HG02981 (cell line): ENCODE measurements at regions not wholly inside any gene's neighbourhood (a gene's known extent, or its start where the extent isn't known, plus 50 kb on each side); places are given as distances from the start of the nearest gene placed in this dataset.
"Not testable (repeated sequence)": the region's sequence is repeated elsewhere in the genome, so short reads cannot be mapped to it uniquely, and the experiment has no call there.

Source experiments
- ATAC-seq: cut with Tn5 transposase; IDR thresholded peaks from one replicate; pipeline ENCODE4 v1.9.1; 2021; ENCODE audit warnings: mild to moderate bottlenecking, moderate library complexity; ENCODE audit not compliant: unreplicated experiment

DNA sequence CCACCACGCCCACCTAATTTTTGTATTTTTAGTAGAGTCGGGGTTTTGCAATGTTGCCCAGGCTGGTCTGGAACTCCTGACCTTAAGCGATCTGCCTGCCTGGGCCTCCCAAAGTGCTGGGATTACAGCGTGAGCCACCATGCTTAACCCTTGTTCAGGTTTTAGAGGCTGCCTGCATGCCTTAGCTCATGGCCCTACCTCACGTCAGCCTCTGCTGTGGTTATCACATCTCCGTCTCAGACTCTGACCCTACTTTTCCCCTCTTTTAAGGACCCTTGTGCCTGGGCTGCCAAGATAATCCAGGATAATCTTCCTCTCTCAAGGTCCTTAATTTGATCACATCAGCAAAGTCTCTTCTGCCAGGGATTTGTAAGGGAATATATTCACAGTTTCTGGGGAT, 98.2 kb upstream of the PMAIP1 start:
- no peak for ATAC-seq

DNA sequence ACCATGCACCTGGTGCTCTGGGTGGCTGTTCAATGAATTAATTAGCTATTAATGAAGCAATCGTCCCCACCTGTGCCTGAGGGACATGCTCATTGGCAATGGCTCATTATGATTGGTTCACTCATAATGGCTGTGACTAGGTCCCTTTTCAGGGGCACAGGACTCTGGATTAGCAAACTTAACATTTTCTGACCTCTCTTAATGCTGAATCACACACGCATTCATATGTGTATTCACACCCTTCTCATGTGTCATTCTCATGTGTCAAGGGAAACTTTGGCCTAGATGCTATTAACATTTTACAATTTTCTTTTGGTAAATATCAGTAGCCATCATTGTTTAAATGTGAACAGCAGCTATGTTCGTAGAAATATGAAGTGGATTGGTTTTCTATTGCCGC, 98.9 kb upstream of the PMAIP1 start:
- no peak for ATAC-seq

DNA sequence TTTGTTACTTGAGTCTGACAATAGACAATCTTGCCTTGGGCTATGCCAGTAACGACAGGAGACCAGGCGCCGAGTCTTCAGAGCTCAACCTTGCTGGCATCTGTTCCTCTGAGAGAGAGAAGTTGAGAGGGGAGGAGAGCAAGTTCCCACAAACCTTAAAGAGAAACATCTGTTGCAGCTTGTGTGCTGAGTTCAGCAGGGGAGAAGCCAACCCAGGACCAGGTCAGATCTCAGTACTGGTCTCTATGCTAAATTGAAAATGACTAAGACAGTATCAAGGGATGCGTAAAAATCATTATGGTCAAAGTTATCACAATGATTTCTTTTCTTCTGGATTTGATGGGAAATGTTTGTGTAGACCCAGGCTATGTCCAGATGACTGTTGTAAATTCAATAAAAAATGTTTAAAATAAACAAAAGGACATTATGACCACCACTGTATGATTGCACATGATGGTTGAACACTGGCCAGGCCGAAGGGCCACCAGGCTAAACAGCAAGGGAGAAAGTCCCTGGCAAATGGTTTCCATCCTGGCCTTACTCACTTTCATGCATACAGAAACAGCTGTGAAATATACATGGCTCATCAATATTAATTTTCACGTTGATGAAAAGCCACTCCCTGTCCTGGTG, 100.3 kb upstream of the PMAIP1 start:
- ATAC-seq, result no peak

DNA sequence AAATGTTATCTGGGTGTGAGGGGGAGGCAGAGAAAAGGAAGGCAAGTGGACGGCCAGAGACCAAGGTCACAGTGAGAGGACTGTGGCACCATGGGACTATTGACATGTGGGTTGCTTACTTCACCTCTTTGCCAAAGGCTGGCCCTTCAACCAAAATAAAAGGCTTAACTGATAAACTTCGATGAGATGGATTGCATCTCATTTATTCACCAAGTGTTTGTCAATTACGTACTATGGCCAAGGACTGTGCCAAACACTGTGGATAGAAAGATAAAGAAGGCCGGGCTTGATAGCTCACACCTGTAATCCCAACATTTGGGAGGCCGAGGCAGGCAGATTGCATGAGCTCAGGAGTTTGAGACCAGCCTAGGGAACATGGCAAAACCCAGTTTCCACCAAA, 98.7 kb upstream of the CCBE1 start:
- no peak for ATAC-seq

DNA sequence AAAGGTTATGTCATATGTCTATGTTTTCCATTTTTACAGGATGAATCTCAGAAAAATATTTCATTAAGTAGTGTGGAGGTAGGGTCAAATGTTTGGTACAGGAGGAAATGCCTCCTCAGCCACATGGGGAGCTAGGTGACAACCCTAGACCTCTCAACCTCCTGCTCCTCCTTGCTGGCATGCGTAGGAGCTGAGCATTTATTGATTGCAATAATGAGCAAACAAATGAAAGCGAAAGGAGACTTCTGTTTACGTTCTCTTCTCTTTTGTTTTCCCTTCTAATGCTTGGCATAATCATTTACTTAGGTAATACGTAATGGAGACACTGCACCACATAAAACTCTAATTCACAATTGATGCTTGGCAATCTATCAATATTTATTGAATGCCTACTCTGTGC, 95.1 kb upstream of the CCBE1 start:
- no peak for ATAC-seq

DNA sequence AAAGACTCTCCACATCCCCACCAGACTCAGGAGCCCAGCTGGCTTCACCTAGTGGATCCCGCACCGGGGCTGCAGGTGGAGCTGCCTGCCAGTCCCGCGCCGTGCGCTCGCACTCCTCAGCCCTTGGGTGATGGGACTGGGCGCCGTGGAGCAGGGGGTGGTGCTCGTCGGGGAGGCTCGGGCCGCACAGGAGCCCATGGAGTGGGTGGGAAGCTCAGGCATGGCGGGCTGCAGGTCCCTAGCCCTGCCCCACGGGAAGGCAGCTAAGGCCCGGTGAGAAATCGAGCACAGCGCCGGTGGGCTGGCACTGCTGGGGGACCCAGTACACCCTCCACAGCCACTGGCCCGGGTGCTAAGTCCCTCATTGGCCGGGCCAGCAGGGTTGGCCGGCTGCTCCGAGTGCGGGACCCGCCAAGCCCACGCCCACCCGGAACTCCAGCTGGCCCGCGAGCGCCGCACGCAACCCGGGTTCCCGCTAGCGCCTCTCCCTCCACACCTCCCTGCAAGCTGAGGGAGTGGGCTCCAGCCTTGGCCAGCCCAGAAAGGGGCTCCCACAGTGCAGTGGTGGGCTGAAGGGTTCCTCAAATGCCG, 93.2 kb upstream of the CCBE1 start:
- not testable (repeated sequence) for ATAC-seq

DNA sequence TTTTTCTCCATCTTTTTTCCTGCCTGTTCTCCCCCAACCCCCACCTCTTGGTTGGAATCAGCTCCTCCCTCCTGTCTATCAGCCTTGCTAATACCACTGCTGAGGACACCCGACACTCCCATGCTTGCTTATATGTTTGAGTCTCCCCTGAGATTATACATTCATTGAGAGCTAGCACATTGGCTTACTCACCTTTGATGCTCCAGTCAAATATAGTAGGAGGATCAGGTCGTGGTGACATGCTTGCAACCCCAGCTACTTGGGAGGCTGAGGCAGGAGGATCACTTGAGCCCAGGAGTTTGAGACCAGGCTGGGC, 91.5 kb upstream of the CCBE1 start:
- ATAC-seq, result no peak

DNA sequence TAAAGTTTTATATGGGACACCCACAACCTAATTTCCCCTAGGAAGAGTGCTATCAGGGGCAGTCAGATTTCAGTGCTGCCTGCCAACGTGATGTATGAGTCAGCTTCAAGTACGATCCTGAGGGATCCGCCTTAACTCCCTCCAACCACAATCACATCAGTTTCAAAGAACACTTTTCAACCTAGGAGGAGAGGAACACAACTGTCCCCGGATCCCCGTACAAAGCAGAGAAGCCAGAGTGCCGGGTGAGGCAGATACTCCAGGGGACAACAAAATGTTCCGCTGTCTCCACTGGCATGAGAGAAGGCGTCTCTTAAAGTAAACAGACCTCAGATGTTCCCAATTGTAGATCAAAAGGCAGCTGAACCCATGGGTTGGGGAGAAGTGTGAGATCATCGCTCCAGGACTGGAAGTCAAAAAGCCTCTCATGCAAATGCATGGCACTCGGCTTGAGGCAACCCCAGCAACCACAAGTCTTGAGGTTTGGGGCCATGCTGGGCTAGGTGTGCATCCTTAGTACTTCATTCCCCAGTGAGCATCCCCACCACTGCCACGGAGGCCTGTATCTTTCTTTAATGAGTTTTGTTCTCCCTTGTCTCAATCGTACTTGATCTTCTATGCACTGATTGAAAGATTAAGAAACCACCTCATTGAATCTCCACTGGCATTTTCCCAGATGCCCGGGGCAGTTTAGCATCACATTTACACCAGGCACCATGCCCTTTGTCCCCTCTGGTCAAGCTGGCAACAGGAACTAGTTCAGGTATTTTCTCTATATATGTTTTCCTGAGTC, 91.0 kb upstream of the CCBE1 start:
- no peak for ATAC-seq

DNA sequence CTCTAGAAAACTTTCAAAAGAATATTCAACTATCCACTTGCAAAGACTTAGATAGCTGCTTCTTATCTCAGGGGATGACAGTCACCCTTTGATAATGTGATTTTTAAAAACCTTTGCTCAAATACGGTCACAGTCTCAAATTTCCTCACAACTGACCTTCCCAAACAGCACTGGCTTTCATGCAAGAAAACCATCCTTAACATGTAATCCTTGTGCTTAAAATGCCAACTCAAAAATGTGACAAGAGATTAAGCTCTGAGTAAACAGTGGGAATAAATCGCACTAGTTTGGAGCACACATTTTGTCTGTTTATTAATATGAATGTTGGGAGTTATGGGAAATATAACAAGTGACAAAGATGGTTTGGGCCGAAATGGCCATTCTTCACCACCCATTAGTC, 87.5 kb upstream of the CCBE1 start:
- no peak for ATAC-seq

DNA sequence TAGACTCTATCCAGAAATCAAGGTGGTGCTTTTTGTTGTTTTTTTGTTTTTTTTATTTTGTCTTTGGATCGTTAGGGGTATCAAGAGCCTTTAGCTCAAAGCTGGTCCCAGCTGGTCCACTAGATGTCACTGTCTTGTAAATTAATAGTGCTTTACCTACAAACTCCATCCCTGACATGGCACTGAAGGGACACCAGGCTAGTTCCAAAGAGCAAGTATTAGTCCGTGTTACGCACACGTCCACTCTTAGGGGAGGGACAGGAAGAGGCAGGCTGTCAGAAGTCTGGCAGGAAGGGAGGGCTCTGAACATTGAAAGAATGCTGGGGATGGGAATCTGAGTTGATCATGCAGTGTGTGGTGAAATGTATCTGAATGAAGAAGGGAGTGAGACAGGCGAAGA, 85.9 kb upstream of the CCBE1 start:
- no peak for ATAC-seq

DNA sequence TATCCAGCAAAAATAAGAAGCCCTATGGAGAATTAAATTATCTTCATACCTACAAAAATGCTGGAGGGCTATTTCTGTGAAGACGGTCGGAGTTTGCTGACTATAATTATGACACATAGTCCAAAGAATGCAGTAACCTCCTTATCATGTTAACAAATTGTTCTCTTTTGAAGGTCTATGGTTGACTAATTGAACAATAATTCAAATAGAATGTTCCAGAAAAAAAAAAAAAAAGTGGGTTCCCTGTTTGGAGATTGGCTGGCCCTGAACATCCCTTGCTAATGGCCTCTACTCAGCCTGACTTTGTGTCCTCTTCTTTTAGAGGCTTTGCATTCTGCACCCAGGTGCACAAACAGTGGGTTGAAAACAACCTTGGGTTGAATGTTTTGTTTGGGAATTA, 82.8 kb upstream of the CCBE1 start:
- ATAC-seq, result no peak

DNA sequence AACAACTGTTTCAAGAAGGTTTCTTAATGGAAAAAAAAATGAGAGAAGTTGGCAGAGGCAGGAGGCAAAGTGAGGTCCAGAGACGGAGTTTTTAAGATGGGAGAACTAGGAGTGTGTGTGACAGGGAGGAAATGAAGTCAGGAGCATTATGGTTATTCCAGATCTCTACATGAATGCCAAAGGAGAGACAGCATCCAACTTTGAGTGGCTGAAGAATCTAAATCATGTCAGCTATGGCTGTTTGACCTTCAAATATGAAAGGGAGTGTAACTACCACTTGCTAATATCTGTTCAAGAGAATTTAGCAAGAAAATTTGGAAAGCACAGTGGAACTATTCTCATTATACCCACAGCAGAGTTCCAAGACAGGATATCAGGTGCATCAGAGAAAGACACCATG, 81.2 kb upstream of the CCBE1 start:
- no peak for ATAC-seq

DNA sequence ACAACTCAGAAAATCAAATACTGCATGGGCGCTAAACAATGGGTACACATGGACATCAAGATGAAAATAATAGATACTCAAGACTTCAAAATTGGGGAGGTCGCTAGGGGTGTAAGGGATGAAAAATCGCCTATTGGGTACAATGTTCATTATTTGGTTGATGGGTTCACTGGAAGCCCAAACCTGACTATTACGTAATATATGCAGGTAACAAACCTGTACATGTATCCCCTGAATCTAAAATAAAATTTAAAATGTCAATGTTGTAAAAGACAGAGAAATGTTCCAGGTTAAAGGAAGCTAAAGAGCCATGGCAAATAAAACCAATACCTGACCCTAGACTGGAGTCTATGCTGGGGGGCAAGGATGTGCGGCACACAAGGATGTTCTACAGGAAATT, 80.4 kb upstream of the CCBE1 start:
- ATAC-seq, result no peak

DNA sequence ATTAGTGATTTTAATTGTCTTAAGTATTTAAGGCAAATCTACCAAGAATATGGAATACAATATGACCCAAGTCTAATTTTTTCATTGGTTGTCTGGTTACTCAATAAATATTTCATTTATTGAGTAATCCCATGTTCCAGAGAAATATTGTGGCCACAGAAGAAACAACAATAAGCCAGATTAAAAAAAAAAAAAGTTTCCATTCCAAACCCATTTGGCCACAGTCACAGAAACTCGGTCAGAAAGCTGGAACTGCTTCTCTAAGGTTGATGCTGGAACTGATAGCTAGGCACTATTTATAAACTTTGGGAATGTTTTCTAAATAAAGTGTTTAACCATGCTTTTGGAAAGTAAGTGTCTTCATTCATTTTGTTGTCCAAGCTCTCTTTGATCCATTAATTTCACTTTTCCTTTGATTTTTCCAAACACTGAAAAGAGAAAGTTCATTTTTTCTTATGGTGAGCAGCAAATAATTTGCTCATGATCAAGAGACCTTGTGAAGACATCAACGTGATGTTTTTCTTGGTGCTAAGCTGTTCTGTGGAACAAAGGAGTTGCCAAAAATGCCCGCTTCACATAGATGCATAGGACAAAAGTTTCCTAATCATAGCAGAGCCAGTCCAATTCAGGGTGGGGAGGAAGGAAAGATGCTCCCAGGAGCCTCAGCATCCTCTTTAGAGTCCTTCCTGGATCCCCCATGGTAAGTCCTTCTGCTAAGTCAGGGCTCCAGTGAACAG, 72.1 kb upstream of the CCBE1 start:
- ATAC-seq, result no peak

DNA sequence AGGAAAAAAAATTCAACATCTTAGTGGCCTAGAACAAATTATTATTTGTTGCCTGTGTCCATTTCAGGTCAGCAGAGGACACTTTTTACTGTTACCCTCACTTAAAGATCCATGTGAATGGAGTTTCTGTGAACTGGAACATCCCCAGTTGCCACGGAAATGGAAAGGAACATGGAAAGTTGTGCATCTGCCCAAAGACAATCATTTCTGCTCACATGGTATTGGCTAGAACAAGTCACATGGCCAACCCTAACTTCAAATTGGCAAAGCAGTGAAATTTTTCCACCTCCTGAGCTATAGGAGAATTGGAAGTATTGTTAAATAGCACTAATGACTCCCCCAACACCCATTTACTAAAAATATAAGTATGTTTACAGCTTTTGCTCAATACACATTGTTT, 71.2 kb upstream of the CCBE1 start:
- no peak for ATAC-seq

DNA sequence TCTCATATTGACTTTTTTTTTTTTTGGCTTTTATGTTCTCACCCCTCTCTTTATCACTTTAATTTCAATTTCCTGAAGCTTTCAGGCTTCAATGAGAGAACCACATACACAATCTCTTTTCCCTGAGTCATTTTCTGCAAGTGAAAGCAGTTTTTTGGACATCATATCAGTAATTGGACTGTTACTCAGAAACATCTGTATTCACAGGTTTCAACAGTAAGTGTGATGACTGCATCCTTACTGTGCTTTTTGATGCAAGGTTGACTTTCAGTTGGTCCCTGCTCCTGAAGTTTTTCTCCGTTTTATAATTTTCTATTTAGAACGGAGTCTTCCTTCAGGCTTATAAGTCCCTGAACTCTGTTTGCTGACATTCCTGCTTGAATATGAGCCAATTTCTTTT, 70.5 kb upstream of the CCBE1 start:
- no peak for ATAC-seq

DNA sequence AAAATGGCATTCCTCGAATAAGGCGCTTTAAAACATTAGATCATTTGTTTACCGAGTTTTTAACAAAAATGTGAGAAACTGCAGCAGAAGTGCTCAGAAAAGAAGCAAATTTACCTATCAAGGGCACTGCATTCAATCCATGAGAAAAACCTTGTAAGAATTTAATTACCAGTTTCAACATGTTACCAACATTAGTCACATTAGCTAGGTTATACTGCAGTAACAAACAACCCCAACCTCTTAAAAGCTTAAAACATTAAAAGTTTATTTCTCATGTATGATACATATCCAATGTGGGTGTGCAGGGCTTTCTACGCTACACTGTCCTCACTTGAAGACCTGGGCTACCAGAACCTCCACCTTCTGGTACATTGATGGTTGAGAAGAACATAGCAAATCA, 68.1 kb upstream of the CCBE1 start:
- ATAC-seq, result no peak

DNA sequence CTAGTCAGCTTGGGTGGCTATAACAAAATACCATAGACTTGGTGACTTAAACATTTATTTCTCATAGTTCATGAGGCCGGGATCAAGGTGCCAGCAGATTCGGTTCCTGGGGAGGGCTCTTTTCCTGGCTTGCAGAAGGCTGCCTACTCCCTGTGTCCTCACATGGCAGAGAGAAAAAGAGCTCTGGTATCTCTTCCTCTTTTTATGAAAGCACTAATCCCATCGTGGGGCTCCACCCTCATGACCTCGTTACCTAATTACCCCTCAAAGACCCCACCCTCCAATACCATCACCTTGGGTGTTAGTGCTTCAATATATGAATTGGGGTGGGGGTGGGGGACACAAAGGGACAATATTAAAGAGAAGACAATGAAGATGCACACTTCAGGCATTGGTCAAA, 67.1 kb upstream of the CCBE1 start:
- no peak for ATAC-seq

DNA sequence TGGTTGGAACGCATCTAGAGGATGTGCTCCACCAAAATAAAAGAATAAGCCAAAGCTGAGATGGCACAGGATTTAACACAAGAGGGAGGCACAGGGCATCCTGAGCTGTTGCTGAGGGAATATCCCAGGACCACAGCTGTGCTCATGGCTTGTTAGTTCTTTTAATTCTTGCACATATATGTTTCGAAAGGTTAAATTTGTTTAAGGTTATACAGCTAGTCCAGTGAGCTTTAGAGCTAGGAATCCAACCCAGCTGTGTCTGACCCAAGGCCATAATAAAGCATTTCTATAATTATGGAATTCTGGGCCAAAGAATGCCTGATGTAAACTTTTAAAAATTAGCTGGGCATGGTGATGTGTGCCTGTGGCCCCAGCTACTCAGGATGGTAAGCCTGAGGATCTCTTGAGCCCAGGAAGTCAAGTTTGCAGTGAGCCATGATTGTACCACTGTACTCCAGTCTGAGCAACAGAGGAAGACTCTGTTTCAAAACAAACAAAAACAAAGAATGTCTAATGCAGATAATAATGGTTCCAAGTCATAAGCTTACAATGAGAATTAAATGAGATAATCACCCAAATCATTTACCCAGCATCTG, 66.4 kb upstream of the CCBE1 start:
- ATAC-seq, result no peak

DNA sequence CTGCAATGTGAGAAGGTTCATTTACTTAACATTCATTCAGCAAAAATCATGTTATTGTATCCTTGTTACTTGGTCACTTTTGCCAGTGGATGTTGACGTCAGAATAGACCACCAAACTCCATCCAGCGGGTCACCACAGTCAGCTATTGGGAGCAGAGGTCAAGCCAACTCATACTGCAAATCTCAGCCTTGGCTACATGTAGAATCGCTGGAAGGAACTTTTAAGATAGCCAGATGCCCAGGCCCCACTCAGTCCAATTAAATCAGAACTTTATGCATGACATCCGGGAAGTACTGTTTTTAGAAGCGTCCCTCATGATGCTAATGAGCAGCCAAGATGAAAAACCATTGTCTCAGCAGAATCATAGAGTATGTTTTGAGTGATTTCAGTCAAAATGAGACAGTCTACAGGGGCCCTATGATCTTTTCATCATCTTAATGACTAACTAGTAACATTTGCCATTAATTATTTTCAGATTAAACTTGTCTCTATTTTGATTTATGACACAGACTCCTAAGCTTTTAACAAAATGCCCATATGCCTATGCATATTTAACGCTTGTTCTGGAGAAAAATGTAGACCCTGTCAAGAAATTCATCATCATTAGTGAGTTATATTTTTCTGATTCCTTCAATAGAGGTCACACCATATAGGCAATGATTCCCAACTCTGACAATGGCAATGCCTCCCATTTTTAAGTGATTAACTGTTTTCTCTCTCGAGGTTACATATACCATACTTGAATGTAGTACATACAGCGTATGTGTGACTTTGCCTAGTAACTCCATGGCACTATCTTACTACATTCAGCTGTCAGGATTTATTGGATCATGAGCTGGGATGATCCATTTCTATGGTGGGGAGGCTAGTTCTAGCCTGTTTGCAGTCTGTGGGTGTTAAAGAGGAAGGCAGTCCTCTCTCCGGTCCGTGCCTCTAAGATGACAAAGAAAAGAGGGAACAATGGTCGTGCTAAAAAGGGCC, 63.7 kb upstream of the CCBE1 start:
- no peak for ATAC-seq
